Forelimb muscle (tissue), 1 donor: ENCODE measurements at regions not wholly inside any gene's neighbourhood (a gene's known extent, or its start where the extent isn't known, plus 50 kb on each side); places are given as distances from the start of the nearest gene placed in this dataset.

Source experiments
- DNase-seq: peaks from one replicate; pipeline ENCODE4 v3.0.0-alpha.2; 2013; ENCODE audit warnings: low read depth

- DNase-seq, result no peak
These were observed 64.5 kb upstream of the STK38L start for GRCh38 chr12:27179400-27180214.

GRCh38 chr12:27180906-27181505, 63.1 kb upstream of the STK38L start:
- DNase-seq, result no peak

- DNase-seq, result no peak
These were observed 60.7 kb upstream of the STK38L start for GRCh38 chr12:27183342-27183741.

GRCh38 chr12:27185234-27186021, 58.7 kb upstream of the STK38L start:
- DNase-seq, result no peak

- no peak for DNase-seq
These were observed 57.9 kb upstream of the STK38L start for GRCh38 chr12:27186022-27186839.

GRCh38 chr12:27187697-27188096, 56.4 kb upstream of the STK38L start:
- no peak for DNase-seq

- DNase-seq, result no peak
These were observed 53.3 kb upstream of the STK38L start for GRCh38 chr12:27190761-27191160.

- no peak for DNase-seq
These were observed 52.6 kb upstream of the STK38L start for GRCh38 chr12:27191531-27191930.

- no peak for DNase-seq
These were observed 51.8 kb upstream of the STK38L start for GRCh38 chr12:27192118-27192802.

- DNase-seq, result no peak
These were observed 51.0 kb upstream of the STK38L start for GRCh38 chr12:27193106-27193505.

GRCh38 chr12:27193854-27194544, 50.1 kb upstream of the STK38L start:
- DNase-seq, result no peak
